ENCODE measurements at regions not wholly inside any gene's neighbourhood (a gene's known extent, or its start where the extent isn't known, plus 50 kb on each side); places are given as distances from the start of the nearest gene placed in this dataset.
A peak's percentile ranks its signal among the peaks of the same experiment; 100 is the strongest.
"Not testable (repeated sequence)": the region's sequence is repeated elsewhere in the genome, so short reads cannot be mapped to it uniquely, and the experiment has no call there.

DNA sequence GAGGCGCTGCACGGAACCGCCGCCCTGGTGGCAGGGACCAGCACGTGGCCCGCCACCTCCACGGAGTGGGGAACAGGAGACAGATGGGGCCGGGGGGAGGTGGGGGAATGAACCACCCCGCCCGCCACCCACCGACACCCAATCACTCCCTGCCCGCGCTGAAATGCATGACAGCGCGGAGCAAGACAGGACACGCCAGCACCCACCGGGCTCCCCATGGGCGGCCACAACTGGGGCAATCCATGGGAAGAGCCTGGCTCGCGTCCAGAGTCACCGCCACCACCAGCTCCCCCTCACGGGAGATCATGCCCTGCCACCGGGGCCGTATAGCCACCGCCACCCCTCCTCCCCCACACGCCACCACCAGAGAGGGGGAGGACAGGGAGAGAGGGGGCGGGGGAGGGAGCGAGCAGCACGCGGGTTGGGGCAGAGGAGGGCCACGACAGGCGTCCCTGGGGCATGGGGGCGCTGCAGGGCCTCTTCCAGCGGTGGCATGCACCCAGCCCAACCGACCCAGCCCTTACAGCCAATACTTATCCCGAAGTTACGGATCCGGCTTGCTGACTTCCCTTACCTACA lies 744.3 kb upstream of the DEFB115 start:
- no peak for DNase-seq (ENCODE audit: low read depth)
- H3K4me3 ChIP-seq (ENCODE audit: low read depth, low read length), result no peak overlapping the region
- TF ChIP-seq, protein P1, sequence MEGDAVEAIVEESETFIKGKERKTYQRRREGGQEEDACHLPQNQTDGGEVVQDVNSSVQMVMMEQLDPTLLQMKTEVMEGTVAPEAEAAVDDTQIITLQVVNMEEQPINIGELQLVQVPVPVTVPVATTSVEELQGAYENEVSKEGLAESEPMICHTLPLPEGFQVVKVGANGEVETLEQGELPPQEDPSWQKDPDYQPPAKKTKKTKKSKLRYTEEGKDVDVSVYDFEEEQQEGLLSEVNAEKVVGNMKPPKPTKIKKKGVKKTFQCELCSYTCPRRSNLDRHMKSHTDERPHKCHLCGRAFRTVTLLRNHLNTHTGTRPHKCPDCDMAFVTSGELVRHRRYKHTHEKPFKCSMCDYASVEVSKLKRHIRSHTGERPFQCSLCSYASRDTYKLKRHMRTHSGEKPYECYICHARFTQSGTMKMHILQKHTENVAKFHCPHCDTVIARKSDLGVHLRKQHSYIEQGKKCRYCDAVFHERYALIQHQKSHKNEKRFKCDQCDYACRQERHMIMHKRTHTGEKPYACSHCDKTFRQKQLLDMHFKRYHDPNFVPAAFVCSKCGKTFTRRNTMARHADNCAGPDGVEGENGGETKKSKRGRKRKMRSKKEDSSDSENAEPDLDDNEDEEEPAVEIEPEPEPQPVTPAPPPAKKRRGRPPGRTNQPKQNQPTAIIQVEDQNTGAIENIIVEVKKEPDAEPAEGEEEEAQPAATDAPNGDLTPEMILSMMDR (IDR thresholded peaks at IDR 0.05; ENCODE audit: insufficient read depth, low read length), result no peak

DNA sequence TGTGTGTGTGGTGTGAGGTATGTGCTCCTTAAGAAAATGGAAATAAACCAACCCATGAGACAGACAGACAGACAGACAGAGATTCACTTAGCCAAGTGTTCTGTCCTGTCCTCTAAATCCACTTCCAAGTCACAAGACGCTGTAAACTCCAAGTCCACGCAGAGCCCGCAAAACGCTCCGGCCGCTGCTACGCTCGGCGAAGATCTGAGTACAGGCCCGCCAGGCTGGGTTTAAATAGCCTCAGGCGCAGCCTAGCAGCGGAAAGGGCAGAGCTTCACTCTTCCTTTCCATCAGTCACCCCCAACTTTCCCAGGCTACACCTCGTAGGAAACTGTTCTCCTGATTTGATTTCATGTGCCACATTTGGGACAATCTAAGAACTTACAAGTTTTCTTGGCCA lies 741.5 kb upstream of the DEFB115 start:
- not testable (repeated sequence) for H3K4me3 ChIP-seq (ENCODE audit: low read depth, low read length); DNase-seq (ENCODE audit: low read depth)

DNA sequence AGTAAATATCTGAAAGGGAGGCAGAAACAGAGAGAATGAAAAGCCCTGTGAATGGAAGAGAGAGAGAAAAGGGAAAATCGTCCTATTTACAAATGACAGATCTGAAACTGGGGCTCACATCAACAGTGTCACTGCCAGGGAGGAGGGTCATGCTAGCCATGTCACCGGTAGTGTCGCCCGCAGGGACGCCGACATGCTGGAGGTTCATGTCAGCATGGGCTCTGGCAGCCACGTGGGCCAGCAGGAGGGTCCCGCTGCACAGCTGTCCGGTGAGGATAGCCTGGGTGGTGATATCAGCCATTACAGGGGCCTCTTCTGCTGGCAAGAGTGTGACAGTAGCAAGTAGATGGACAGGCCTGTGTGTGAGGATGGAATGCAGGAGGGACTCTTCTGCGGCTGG lies 738.6 kb upstream of the DEFB115 start:
- not testable (repeated sequence) for H3K4me3 ChIP-seq (ENCODE audit: low read depth, low read length); DNase-seq (ENCODE audit: low read depth)

DNA sequence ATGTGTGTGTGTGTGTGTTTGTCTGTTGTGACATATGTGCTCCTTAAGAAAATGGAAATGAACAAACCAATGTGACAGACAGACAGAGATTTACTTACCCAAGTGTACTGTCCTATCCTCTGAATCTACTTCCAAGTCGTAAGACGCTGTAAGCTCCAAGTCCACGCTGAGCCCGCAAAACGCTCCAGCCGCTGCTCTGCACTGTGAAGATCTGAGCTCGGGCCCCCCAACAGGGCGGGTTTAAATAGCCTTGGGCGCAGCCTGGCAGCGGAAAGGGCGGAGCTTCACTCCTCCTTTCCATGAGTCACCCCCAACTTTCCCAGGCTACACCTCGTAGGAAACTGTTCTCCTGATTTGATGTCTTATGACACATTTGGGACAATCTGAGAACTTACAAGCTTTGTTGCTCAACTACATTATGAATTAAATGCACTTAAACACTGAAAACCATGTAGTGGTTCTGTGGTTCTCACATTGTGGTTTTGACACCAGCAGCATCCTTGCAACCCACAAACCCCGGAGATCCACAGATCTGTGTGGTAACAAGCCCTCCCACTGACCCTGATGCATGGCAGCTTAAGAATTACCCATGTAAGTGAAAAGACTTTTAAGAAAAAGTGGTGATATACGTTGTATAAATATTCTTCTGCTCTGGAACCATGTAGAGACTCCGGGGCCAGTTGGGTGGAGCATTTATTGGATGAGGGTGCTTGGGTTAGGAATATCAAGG lies 735.6 kb upstream of the DEFB115 start:
- H3K4me3 ChIP-seq (ENCODE audit: low read depth, low read length); DNase-seq (ENCODE audit: low read depth): not testable (repeated sequence)

DNA sequence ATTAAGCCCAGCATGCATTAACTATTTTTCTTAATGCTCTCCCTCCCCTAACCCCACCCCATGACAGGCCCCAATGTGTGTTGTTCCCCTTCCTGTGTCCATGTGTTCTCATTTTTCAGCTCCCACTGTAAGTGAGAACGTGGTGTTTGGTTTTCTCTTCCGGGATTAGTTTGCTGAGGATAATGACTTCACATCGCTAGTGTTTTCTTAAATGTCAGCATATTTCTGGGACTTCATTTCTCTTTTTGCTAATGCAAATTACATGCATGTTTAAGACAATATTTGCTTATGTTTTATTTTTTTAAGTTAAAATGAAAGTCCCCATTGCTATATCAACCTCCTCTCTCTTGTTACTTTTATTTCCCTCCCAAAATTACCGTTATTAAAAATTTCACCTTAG lies 733.3 kb upstream of the DEFB115 start:
- not testable (repeated sequence) for DNase-seq (ENCODE audit: low read depth); H3K4me3 ChIP-seq (ENCODE audit: low read depth, low read length)

DNA sequence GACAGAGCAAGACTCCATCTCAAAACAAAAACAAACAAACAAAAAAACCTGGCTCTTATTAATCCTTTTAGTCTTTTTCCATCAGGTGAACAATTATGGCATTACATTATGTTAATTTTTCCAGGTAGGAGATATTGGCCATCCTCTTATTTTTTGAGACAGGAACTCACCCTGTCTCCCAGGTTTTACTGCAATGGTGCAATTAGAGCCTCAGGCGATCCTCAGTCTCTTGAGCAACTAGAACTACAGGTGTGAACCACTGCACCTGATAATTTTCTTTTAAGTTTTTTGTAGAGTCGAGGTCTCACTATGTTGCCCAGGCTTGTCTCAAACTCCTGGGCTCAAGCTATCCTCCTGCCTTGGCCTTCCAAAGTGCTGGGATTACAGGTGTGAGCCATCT lies 732.7 kb upstream of the DEFB115 start:
- DNase-seq (ENCODE audit: low read depth); H3K4me3 ChIP-seq (ENCODE audit: low read depth, low read length): not testable (repeated sequence)

DNA sequence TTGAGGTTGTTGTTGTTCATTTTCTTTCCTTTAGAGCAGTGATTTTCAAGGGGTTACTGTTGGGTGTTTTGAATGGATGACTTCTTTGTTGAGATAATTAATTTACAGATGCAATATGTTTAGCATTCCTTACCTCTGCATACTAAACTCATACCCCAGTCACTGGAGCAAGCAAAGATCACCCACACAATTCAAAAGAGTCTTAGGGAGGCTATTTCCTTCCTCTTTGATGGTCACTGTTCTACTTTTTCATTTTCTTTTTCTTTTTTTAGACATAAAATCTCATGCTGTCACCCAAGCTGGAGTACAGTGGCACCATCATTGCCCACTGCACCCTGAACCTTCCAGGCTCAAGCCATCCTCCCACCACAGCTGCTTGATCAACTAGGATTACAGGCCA lies 723.8 kb upstream of the DEFB115 start:
- not testable (repeated sequence) for DNase-seq (ENCODE audit: low read depth); H3K4me3 ChIP-seq (ENCODE audit: low read depth, low read length)

DNA sequence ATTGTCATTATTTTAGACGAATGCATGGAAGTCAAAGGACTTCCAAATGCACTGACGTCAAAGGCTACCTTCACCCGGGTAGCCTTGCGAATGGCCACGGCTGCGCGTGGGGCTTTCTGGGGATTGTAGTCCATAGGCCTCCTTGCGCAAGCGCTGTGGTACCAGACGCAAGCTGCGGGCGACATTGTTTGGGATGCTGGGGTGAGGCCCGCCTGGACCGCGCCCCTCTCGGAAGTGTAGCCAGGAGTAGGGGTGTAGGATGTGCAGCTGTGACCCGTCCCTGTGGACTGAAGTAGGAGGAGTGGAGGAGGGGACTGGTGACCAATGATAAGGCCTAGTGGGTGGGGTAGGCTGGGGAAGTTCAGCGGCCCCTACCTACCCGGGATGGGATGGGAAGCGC lies 720.0 kb upstream of the DEFB115 start:
- not testable (repeated sequence) for DNase-seq (ENCODE audit: low read depth); H3K4me3 ChIP-seq (ENCODE audit: low read depth, low read length)

DNA sequence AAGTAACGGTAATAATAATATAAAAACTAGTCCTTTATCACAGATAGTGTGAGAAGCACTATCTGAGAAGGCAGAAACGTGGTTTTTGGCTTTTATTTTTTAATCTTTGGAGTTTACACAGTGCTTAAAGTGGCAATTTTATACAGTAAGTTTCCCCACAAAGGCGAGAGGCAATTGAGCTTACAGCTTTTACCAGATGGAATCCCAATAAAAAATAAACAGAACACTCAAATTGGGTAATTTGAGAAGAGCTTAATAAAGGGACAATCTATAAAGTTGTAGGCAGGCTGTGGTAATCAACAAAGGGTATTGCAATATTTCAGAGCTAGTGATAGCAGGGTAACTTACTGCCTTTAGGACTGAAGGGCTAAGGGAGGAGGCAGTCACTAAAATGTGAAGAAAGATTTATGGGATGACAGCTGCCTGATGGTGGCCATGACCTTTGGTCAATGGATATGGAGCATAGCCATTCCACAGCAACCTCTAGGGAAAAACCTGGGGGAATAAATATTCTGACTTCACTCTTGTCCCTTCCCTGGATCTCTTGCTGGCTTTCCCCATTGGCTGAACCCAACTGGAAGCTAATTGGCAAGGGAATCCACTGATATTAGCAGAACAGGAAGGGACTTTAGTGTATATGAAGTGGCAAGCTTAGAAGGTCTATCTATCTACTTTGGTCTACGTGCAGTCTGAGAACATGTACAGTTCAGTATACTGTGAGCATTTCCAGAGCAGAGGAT lies 717.0 kb upstream of the DEFB115 start:
- DNase-seq (ENCODE audit: low read depth); H3K4me3 ChIP-seq (ENCODE audit: low read depth, low read length): not testable (repeated sequence)

DNA sequence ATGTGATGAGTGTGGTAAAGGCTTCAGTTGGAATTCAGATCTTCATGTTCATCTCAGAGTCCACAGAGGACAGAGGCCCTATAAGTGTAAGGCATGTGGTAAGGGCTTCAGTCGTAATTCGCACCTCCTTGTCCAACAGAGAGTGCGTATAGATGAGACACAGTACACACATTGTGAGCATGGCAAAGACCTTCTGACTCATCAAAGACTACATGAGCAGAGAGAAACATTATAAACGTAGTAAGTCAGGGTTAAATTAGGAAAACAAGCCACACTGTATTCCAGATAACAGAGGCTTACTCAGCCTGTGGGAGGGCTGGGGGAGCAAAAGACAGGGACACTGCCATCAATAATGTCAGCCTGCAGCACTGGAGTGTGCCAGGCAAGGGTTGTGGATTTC lies 706.2 kb upstream of the DEFB115 start:
- not testable (repeated sequence) for H3K4me3 ChIP-seq (ENCODE audit: low read depth, low read length); DNase-seq (ENCODE audit: low read depth)

DNA sequence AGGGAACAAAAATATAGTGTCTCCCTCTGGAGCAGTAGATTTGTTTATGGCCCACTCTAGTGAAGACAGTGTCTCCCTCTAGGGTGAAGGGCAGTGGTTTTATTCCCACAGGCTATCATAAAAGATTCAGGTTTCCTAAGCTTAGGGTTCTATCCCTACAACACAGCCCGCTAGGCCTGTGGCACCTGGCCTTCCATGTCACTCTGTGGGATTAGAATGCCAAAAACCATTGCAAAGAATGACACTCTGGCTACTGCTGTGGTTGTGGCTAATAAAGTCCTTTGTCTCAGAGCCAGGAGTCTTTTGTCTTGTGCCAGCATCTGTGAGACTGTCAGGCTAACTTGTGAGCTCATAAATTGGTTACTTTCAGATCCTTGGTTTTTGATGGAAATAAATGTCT lies 700.7 kb upstream of the DEFB115 start:
- not testable (repeated sequence) for DNase-seq (ENCODE audit: low read depth); H3K4me3 ChIP-seq (ENCODE audit: low read depth, low read length)

DNA sequence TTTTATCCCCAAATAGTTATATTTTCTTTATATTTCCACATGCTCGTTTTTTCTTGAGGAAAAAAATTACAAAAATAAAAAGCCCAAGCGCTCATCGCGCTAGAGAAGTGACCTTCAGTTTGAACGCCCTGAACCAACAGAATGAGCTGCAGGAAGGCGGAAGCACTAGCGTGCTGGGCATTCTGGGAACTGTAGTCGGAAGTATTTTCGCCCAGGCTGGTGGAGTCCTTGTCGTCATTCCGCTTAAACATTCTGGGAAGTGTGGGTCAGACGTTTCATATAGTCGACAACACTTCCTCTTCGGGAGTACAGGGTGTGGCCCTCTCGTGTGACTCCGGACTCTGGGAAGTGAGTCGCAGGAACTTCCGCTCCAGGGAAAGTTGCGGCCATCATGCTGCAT lies 692.4 kb upstream of the DEFB115 start:
- not testable (repeated sequence) for DNase-seq (ENCODE audit: low read depth); H3K4me3 ChIP-seq (ENCODE audit: low read depth, low read length)

DNA sequence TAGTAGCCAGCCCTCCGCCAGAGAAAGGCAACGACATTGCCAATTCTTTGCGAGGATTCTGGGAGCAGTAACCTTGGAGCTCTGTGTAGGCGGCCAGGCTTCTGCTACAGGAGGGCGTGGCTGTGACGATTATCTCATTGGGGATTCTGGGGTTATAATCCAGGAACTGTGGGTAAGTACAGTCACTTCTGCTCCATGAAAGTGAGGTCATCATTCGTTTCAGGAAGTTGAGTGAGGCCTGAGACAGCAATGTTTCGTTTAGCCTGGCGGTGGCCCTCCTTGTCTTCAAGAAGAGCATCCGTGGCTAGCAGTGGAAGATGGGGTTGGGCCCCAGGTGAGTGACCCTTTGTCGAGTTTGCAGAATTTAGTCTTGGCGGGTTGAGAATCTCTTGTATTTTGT lies 687.6 kb upstream of the DEFB115 start:
- DNase-seq (ENCODE audit: low read depth); H3K4me3 ChIP-seq (ENCODE audit: low read depth, low read length): not testable (repeated sequence)

DNA sequence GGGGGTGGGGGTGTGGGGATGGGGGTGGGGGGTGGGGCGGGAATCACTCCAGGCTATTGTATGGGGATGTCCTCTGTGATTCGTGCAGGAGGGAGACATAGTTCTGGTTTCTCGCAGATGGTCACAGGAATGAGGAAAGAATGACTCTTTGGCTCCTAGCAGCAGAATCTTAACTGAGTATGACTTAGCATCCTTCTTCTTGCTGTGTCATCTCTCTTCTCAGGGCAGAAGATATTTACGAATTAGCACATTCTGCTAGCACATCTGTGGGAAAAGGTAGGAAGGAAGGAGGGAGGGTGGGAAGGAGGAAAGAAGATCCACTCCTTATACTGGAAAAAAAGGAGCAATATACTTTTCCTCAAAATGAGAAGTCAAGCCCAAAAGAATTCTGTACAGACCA lies 686.8 kb upstream of the DEFB115 start:
- H3K4me3 ChIP-seq (ENCODE audit: low read depth, low read length); DNase-seq (ENCODE audit: low read depth): not testable (repeated sequence)

DNA sequence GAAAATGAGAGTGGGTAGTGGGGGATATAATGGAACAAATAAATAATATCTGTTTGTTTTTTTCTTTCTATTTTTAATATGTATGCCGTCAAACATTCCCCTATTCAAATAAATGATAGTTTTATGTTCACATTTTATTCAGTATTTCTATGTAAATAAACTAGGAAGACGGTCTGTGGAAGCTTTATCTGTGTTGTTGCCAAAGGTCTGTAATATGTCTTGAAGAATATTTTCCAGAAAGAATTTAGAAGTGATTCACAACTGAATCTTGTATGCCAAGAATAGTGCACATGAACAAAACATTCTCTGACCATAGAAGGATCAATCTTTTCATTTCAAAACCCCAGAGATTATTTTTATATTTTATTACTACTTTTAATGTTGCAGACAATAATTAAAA lies 683.1 kb upstream of the DEFB115 start:
- not testable (repeated sequence) for DNase-seq (ENCODE audit: low read depth); H3K4me3 ChIP-seq (ENCODE audit: low read depth, low read length)

DNA sequence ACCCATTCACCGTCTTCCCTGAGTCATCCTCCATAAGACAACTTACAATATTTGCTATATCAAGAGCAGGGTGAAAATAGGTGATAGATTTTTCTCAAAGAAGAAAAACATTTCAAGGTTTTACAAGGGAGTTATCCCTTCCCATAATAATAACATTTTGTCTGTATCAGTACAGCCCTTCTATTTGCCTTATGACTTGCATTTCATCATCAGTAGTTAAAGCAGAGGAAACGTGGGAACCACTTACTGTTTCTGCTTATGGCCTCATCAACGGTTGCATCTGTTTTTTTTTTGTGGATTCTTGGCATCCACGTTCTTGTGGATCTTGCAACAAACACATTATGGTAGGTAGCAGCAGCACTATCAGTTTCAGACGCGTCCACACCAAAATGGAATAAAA lies 678.4 kb upstream of the DEFB115 start:
- not testable (repeated sequence) for H3K4me3 ChIP-seq (ENCODE audit: low read depth, low read length)
- peak; percentile 0 for DNase-seq (ENCODE audit: low read depth)

DNA sequence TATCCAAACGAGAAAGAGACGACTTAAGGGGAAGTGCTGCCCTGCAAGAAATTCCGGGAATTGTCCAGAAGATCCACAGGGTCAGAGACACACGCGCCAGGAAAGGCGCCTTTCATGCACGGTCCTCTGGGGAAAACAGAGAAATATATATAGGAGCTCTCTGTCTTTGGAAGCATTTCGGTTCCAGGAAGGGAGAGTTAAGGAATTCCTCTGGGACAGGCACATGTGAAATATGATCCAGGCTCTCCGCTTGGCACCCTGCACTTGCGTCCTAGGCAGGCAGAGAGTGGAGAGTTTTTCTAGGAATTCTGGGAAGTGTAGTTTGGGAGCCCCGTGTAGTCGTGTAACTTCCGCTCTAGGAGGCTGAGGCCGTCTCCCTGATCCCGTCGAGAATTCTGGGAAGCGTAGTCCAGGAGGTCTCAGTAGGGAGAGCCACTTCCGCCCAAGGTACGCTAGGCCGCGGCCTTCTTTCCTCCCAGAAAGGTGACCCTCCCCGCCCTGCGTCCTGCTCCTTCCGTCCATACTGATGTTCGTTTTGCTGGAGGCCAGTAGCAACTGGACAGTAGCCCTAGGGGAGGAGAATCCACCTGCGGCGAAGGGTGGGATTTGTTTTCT lies 677.5 kb upstream of the DEFB115 start:
- peak overlapping the region; percentile 42 for H3K4me3 ChIP-seq (ENCODE audit: low read depth, low read length)
- peak; percentile 68 for DNase-seq (ENCODE audit: low read depth)

DNA sequence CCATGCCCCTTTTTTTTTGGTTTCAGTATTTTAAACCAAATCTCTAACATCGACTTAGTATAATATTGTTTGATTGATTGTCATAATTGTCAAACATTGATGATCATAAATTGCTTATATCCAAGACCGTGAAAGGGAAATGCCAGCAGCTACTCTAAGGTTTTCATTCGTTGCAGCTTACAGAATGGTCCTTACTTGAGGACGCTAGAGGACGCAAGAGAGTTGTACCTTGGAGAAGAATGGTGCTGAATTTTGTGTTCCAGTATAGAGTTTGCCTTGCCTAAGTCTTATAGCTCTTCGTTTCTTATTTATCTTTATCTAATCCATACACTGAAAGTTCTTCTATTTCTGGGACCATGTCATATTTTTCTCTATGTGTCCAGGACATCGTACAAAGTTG lies 675.6 kb upstream of the DEFB115 start:
- H3K4me3 ChIP-seq (ENCODE audit: low read depth, low read length); DNase-seq (ENCODE audit: low read depth): not testable (repeated sequence)
